Stimulated activated CD4-positive, alpha-beta T cell treated with anti-CD3 and anti-CD28 coated beads, Interleukin-2, amount 100 ng/mL, for 4 hours (primary cell): ENCODE measurements at regions not wholly inside any gene's neighbourhood (a gene's known extent, or its start where the extent isn't known, plus 50 kb on each side); places are given as distances from the start of the nearest gene placed in this dataset.
"Not testable (repeated sequence)": the region's sequence is repeated elsewhere in the genome, so short reads cannot be mapped to it uniquely, and the experiment has no call there.

Source experiments
- DNase-seq: peaks from one replicate; pipeline ENCODE4 v3.0.0-alpha.2; 2020; ENCODE audit warnings: low read depth

DNA sequence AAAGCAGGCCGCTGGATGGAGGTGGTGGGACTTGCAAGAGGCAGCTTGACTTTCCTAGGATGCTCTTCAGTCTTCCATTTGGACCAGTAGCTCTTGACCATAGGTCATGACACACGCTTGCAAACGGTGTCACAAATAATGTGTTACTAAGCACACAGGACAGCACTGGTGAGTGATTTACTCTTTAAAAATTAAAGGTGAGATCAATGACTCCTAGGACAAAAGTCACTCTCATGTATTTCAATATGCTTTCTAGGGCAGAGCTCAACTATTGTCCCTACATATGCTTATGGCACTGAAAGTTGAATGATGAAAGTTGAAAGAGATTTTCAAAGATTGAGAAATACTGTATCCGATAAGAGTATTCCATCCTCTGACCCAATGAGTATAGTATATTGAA is 496.7 kb downstream of the EBF1 start:
- no peak for DNase-seq

DNA sequence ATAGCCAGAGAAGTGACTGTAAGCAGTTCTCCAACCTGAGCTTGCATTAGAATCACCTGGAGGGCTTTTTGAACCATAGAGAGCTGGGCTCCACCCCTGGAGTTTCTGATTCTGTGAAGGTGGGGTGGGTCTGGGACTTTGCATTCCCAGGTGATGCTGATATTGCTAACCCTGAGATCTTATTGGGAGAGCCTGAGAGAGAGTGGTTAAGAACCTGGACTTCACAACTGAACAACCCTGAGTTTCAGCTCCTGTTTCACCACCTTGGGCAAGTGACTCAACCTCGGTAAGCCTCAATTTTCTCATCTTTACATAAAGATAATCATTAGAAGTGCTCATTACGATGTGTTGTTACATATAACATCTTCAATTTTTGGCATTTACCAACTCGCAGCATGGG is 498.6 kb downstream of the EBF1 start:
- DNase-seq, result no peak

DNA sequence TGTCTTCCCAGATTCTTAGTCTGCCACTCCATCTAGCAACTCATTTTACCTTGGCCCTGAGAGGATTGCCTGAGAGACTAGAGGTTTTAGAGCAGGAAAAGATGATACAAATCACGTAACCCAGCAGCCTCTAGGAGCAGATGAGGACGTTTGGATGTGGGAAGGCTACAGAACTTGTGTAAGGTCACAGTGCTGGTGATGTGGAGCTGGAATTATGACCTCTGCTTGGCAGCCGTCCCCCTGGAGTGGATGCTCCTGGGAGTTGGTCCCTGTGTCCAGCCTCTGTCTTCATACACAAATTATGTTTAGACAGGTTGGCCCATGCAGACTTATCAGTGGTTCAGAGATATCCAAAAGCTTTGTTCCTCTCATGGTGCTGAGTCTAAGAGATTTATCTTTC is 499.0 kb downstream of the EBF1 start:
- DNase-seq, result no peak

DNA sequence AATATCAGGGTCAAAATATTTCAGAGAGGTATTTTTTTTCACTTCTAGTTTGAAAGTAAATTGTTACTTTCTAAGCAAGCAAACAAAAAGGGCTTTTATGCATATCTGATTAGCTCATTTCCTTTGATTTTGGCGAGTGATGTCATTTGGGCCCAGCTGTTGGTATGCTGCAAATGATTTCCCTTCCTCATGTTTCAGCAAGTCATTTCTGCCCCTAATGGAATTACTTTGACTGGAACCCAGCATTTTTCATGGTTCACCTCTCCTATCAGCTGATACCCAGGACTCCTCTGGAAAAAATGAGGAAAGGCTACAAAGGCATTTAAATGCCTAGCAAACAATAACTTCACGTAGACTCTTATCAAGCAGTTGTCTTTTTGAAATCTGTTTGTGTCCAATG is 500.6 kb downstream of the EBF1 start:
- no peak for DNase-seq

DNA sequence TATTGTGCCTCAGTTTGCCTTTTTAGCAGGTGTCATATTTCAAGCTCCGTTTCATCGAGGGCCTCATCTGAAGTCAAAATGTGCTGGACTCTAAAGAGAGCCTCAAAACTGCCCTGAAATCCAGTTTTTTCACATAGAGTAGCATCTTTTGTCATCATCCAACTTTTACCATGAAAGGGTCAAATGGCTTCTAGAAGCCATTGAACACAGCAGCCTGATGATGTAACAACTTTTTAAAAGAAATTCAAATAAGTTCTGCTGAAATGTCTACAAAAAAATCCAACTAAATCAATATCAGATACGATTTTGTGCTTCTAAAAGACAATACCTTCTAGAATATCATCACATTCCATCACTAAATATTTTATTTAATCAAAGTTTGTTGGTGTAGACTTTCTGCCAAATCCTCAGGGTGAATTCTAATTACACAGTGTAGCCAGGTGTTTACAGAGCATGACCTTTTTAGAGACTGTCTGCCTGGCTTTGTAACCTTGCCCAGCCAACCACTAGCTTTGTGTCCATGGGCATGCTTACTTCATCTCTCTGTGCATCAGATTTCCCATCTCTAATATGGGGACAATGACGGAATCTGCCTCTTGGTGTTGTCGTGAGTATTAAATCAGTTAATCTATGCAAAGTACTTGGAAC is 505.0 kb downstream of the EBF1 start:
- no peak for DNase-seq

DNA sequence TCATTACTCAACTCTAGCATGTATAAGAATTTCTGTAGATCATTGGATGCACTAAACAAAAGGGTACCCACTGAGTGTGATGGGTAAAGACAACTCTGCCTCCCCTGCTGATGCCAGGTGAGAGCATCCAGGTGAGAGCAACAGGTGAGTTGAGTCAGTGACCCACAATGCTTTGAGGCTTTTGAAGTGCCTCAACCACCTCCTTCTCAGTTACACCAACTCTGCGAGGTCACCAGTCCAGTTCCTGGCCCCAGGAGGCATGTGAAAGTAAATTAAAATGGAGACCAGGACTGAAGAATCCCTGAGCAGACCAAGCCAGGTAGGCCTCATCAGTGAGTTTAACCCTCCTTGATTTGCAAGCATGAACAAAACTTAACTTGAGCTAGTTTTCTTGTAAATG is 505.8 kb downstream of the EBF1 start:
- DNase-seq, result no peak

DNA sequence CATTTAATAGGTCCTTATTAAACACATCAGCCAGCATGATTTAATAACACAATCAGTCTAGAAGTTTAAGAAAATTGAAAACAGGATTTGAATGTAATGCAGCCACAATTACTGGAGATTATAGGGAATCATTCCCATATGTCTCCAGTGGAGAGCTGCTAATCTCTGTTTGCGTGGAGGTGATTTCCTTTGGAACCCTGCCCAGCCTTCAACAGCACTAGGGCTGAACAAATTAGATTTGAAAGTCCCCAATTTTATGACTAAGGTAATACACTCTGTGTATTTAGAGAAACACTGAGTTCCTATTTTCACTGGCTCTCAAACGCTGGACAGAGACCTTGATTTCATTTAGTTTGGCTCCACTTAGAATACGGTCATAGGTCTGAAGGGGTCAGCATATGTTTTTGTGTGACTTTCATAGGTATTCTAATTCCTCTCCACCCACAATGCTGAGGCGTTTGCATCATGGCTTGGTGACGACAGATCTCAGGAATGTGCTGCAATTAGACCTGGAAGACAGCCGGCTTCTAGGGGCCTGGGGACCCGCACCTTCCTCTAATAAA is 508.3 kb downstream of the EBF1 start:
- DNase-seq, result no peak

DNA sequence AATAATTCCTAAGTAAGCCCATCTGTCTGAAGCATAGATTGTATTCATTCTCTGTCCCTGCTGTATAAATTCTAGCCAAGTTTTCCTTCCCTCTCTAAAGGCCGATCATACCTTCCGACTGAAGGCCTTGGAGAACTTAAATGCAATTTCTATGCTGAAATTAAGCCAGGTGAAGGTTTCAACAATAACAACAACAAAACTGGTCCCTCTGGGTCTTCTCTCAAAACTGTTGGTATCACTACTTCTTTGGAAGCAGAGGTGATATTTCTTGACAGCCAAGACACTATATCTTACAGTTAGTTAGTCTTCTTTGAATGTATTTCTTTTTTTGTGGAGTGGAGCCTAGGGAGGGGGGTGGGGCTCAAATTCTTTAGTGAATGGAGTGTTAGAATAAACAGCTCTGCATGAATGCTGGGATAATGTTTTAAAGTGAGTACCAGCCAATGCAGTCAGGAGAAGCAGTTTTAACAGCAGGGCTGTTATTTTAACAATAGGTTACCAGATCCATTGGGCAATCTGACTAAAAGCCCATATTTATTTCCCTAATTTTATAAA is 508.9 kb downstream of the EBF1 start:
- DNase-seq, result no peak

DNA sequence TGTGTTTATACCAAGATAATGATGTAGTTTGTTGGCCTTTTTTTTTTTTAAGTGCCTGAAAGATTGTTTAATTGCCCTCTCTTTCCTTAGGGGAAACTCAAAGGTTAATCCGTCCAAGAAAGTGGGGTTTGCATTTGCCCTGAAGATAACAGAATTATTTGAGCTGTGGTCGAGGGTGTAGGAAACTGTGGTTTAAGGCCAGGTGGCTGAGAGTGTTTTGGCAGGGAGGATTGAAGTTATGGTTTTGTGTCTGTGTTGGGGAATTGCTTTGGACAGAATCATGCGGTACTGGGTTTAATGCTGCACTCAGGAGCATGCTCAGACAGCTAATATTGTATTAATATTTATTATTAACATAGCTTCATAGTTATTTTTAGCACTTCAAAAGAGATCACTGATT is 509.8 kb downstream of the EBF1 start:
- DNase-seq, result no peak

DNA sequence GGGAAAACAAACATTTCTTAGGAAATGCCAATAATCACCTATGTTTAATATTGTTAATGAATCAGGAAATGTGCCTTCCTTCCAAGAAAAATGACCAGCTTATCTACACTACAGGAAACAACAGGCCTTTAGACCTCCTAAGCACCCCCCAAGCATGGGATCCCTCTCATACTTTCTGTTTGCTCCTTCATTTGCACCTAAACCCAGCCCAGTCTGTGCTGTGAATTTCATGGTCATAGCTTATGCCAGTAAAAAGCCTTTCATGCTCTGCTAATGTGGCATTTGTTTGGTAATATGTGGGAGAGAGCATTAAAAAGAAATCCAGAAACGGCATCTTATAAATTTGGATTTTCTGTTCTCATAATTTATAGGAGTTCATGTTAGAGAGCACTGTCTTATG is 511.1 kb downstream of the EBF1 start:
- no peak for DNase-seq

DNA sequence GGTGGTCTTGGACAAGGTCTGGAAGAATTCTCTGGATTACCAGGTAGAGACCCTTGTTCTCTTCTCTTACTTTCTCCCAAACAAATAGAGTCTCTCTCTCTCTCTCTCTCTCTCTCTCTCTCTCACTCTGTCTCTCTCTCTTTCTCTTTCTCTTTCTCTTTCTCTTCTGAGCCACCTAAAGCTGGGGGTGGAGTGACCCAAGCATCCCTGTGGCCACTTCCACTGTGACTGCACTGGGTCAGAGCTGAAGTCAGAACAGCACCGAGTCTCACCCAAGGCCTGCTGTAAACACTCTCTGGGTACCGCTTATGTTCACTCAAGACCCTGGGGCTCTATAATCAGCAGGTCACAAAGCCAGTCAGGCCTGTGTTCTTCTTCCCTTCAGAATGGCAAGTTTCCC is 513.7 kb downstream of the EBF1 start:
- DNase-seq, result no peak

DNA sequence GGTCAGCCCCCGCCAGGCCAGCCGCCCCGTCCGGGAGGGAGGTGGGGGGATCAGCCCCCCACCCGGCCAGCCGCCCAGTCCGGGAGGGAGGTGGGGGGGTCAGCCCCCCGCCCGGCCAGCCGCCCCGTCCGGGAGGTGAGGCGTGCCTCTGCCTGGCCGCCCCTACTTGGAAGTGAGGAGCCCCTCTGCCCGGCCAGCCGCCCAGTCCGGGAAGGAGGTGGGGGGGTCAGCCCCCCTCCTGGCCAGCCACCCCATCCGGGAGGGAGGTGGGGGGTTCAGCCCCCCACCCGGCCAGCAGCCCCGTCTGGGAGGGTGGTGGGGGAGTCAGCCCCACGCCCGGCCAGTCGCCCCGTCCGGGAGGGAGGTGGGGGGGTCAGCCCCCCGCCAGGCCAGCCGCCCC is 517.0 kb downstream of the EBF1 start:
- not testable (repeated sequence) for DNase-seq

DNA sequence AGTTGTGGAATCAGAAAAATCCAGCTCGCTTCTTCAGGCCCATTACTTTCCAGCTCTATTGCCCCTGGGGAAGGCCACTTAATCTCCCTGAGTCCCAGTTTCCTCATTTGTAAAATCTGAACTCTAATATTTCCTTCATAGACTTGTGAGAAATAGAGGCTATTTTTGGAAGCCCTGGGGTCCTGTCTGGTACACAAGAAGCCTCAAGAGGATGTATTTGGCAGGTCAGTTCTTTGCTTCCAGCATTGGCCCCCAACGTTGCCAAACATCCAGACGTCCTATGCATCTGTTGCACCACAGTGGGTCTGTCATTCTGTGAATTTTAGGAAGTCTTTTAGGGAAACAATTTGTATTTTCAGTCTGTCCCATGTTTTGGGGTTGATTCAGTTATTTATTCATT is 525.9 kb downstream of the EBF1 start:
- DNase-seq, result no peak

DNA sequence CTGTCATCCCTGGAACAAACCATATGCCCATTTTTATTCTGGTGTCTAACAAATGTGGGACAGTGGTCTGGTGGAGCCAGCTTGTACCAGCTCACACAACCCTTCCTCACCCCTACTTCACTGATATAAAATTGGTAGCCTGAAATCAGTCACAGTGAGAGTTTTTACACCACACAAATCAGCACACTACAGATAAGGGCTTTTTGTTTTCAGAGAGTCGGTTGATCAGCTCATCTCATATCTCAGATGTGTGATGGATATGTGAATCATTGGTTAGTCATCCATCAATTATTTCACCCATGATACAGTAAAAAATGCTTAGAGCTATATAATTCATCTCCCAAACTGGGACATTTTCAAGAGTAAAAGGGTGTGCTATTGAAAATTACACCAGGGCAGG is 529.2 kb downstream of the EBF1 start:
- no peak for DNase-seq

DNA sequence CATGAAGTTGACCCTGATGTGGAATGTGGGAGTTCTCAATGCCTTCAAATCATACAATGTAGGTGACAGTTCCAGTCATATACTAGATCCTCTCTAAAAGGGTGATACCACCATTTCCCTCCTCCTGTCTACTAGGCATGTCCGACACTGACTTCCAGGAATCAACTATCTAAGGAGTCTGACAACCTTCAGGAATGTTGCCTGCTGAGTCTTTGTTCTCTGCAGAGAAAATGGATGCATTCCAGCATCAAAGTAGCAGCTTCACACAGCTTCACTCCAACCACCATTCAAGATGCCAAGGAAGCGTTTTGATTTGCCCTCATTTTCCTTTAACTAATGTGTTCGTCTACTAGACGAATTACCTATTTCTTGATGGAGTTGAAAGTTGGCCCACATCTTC is 530.2 kb downstream of the EBF1 start:
- DNase-seq, result no peak

DNA sequence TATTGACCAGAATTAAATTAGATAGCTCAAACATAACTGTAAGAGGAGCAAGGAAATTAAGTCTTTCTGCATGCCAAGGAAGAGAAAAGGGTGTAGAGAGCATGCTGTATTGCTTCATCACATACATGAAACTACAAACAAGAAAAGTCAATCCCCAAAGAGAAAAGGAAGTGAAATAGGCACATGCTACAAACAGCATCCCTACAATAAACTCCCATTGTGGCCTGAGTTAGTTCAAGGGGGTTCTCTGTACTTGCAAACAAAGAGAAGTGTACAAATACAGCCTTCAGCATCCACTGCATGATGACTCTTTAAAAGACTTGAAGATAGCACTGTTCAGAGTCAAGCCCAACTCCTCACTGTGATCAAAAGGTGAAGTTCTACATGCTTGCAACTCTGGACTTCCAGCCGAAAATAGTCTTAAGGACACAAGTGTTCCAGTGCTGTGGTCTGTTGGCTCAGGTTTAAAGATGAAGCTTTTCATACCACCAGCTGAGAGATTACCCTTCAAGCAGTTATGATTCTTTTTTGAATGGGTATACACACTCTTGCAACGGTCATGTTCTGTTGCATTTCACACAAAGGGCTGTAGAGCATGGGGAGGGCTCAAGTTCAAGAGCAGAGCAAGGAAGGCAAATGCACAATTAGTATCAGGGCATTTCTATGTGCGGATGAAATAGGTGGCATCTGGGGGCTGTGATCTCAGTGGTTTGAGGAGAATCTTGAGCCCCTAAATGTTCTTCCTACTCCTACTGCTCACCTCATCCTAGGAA is 534.5 kb downstream of the EBF1 start:
- DNase-seq, result no peak

DNA sequence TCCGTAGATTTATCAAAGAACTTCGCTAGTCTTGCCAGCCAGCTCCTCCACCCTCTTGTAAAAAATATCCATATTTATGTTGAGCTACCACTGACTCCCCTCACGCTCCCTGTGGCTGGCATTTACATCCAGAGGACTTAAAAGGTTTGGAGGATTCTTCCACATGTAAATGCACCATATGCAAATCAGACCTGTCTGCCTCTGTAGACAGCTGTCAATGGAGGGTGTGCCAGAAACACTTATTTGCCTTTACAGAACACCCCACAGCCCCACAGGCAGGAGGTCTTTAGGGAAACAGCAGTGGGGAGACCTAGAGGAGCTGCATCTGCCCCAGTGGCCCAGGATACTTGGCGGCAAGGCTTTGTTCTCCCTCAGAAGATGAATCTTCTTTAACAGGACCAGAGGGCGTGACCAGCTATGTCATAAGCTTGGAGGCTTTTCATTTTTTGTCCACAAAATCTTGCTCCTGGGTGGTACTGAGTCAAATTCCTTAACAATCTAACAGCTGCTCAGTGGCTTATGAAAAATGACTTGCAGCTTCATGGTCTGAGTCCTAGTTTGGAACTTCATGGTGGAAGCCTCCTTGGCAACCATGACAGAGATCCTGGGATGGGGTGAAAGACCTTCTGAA is 535.8 kb downstream of the EBF1 start:
- DNase-seq, result no peak

DNA sequence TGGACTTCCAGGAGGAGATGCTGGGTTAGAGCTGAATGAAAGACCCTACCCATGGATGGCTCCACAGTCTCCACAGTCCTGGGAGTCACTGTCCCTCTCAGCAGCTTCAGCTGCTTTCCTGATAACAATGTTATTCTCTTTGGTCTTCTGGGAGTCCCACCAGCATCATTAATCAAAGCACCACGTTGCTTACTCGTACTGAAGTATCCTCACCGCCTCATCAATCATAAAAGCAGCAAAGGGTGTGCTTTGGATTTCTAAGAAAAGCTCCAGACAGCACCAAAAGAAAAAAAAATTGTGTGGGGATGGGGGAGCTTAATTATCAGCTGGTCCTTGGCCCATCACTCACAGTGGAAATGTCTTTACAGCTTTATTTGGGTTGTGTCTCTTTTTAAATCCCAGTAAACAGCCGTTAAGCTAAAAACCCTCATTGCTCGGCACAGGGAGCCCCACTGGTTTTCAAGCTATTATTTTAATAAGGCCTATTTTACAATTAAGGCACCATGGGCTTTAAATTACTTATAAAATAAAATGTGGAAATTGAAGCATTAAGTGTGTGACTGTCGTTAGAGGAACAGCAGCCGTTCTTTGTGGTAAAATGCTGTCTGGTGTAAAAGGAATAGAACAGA is 538.0 kb downstream of the EBF1 start:
- DNase-seq, result no peak

DNA sequence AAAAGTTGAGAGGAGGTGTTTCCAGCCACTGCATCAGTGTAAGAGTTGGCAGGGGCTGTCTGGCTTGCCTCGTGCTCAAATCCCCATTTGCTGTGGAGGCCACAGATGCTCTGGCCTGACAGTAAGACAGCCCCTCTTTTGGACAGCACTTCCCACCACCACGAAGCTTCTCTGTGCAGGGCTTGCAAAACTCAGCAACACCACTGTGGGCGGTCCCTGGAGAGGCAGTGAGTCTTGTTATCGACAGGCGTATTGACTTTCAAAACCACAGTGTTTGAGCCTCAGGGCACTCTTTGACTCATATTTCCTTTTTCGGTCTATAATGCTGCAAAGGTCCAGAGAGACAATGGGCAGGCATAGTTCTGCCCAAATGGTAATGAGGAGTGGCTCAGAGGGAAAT is 539.5 kb downstream of the EBF1 start:
- no peak for DNase-seq

DNA sequence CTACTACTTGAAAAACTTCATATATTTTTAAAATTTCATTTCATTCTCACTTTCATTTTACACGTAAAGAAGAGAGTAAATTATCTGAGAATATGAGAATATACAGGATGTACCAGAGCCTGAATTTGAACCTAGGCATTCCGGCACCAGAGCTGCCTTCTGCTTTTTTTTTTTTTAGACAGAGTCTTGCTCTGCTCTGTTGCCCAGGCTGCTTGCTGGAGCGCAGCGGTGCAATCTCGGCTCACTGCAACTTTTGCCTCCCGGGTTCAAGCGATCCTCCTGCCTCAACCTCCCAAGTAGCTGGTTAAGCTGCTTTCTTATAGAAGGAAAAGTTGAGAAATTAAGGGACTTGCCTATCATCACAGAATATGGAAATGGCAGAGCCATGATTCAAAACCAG is 540.1 kb downstream of the EBF1 start:
- no peak for DNase-seq

DNA sequence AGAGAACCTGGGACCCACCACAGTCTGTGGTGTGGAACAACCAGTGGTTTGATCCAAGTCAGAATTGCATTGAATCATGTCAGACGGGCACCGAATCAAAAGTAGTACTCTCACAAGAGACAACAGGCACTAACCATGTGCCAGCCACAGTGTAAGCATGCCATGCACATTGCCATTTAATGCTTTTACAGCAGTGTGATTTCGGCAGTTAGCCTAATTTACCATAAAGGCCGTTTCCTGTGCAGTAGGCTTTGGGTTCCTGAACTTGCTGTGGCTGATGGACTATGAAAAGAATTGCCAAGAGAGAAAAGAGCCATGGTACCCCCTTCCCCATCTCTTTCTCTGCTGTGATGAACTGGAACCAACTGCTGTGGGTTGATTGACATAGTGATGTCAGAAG is 540.6 kb downstream of the EBF1 start:
- no peak for DNase-seq

DNA sequence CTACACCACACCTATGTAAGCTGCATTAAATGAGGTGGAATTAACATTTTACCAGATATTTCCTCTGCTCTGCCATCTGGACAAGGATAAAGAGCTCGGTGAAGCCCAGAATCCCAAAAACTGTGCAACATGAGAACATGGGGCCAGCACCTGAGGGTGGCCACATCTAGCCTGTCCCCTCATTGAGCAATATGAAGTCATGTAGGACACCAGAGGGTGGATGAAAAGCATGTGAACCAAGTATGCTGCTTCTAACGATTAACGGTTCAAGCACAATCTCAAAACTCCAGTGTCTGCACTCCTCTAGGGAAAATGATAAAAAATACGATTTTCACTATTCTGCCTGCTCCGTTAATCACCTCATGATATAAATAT is 545.8 kb downstream of the EBF1 start:
- DNase-seq, result no peak
